PFSK-1 (cell line): ENCODE measurements at regions not wholly inside any gene's neighbourhood (a gene's known extent, or its start where the extent isn't known, plus 50 kb on each side); places are given as distances from the start of the nearest gene placed in this dataset.

Experiments
- FOXP2 ChIP-seq: optimal IDR thresholded peaks from 2 replicates; pipeline ENCODE3; 2011; ENCODE audit warnings: borderline replicate concordance, control low read depth, inconsistent platforms; ENCODE audit not compliant: insufficient read depth; ENCODE audit errors: extremely low read length, extremely low read depth
- POLR2AphosphoS5 ChIP-seq: IDR thresholded peaks from 2 replicates; pipeline ENCODE4 v1.6.1; 2012; ENCODE audit warnings: low read depth, mild to moderate bottlenecking, control low read depth, low read length, moderate library complexity
- SIN3A ChIP-seq: IDR thresholded peaks from 2 replicates; pipeline ENCODE4 v1.6.1; 2012; ENCODE audit warnings: mild to moderate bottlenecking, low read length, moderate library complexity, borderline replicate concordance; ENCODE audit not compliant: insufficient read depth
- TAF1 ChIP-seq: IDR thresholded peaks from 2 replicates; pipeline ENCODE4 v1.6.1; 2012; ENCODE audit warnings: low read length, control low read depth, borderline replicate concordance; ENCODE audit not compliant: insufficient read depth
- TF ChIP-seq, protein P1 (sequence below), 2 experiments: IDR thresholded peaks; 2 replicates each; pipeline versions ENCODE4 v1.6.1 to v1.8.0; 2011 to 2012; ENCODE audit warnings: low read depth in 2 of 2, low read length in 2 of 2, control low read depth in 1 of 2, inconsistent platforms in 1 of 2, mild to moderate bottlenecking in 1 of 2, moderate library complexity in 1 of 2; ENCODE audit not compliant: insufficient read depth in 1 of 2

DNA sequence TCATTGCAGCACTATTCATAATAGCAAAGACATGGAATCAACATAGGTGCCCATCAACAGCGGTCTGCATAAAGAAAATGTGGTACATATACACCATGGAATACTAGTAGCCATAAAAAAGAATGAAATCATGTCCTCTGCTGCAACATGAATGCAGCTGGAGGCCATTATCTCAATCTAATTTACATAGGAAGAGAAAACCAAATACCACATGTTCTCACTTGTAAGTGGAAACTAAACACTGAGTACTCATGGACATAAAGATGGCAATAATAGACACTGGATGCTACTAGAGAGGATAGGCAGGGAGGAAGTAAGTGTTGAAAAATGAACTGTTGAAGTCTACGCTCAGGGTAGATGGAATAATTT, 203.9 kb upstream of the CDH9 start:
- TF ChIP-seq SIN3A, result no peak
- TF ChIP-seq TAF1, result no peak
- TF ChIP-seq, protein P1, sequence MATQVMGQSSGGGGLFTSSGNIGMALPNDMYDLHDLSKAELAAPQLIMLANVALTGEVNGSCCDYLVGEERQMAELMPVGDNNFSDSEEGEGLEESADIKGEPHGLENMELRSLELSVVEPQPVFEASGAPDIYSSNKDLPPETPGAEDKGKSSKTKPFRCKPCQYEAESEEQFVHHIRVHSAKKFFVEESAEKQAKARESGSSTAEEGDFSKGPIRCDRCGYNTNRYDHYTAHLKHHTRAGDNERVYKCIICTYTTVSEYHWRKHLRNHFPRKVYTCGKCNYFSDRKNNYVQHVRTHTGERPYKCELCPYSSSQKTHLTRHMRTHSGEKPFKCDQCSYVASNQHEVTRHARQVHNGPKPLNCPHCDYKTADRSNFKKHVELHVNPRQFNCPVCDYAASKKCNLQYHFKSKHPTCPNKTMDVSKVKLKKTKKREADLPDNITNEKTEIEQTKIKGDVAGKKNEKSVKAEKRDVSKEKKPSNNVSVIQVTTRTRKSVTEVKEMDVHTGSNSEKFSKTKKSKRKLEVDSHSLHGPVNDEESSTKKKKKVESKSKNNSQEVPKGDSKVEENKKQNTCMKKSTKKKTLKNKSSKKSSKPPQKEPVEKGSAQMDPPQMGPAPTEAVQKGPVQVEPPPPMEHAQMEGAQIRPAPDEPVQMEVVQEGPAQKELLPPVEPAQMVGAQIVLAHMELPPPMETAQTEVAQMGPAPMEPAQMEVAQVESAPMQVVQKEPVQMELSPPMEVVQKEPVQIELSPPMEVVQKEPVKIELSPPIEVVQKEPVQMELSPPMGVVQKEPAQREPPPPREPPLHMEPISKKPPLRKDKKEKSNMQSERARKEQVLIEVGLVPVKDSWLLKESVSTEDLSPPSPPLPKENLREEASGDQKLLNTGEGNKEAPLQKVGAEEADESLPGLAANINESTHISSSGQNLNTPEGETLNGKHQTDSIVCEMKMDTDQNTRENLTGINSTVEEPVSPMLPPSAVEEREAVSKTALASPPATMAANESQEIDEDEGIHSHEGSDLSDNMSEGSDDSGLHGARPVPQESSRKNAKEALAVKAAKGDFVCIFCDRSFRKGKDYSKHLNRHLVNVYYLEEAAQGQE (IDR thresholded peaks at IDR 0.05; ENCODE audit: insufficient read depth in 1 of 2, low read depth in 2 of 2, low read length in 2 of 2), result no peak
- TF ChIP-seq POLR2AphosphoS5, result no peak
- TF ChIP-seq FOXP2, result no peak
